SU-DHL-6 (cell line): ENCODE measurements at regions not wholly inside any gene's neighbourhood (a gene's known extent, or its start where the extent isn't known, plus 50 kb on each side); places are given as distances from the start of the nearest gene placed in this dataset.

Source experiments
- EZH2phosphoT487 ChIP-seq: fragments of 200-600 bp; sonication (generic), shearing (Covaris generic); conservative IDR thresholded peaks from 2 replicates; pipeline ENCODE4 v1.6.1; 2018; ENCODE audit warnings: mild to moderate bottlenecking, antibody characterized with exemption, low read length, moderate library complexity, mixed read lengths
- TF ChIP-seq, protein P1 (sequence below): fragments of 200-600 bp; sonication (generic); IDR thresholded peaks from one replicate; pipeline ENCODE4 v1.5.1; 2017; ENCODE audit warnings: antibody characterized with exemption, mild to moderate bottlenecking, low read length, moderate library complexity; ENCODE audit not compliant: insufficient read depth, poor library complexity, severe bottlenecking

- TF ChIP-seq, protein P1, sequence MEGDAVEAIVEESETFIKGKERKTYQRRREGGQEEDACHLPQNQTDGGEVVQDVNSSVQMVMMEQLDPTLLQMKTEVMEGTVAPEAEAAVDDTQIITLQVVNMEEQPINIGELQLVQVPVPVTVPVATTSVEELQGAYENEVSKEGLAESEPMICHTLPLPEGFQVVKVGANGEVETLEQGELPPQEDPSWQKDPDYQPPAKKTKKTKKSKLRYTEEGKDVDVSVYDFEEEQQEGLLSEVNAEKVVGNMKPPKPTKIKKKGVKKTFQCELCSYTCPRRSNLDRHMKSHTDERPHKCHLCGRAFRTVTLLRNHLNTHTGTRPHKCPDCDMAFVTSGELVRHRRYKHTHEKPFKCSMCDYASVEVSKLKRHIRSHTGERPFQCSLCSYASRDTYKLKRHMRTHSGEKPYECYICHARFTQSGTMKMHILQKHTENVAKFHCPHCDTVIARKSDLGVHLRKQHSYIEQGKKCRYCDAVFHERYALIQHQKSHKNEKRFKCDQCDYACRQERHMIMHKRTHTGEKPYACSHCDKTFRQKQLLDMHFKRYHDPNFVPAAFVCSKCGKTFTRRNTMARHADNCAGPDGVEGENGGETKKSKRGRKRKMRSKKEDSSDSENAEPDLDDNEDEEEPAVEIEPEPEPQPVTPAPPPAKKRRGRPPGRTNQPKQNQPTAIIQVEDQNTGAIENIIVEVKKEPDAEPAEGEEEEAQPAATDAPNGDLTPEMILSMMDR, result no peak
- no peak for TF ChIP-seq EZH2phosphoT487
Observed at GRCh38 chr19:28874742-28875141, 338.2 kb downstream of the UQCRFS1 start.
